NCI-H345 treated with DMSO at 0.1 percent for 48 hours (cell line): ENCODE measurements at regions not wholly inside any gene's neighbourhood (a gene's known extent, or its start where the extent isn't known, plus 50 kb on each side); places are given as distances from the start of the nearest gene placed in this dataset.

Experiments
- DNase-seq: peaks from one replicate; lab custom pipeline; 2025; ENCODE audit not compliant: unreplicated experiment; lab: John Stamatoyannopoulos, UW

GRCh38 chr2:164039270-164039669, 303.5 kb upstream of the FIGN start:
- DNase-seq = no peak

- DNase-seq = no peak
Measured at GRCh38 chr2:164032995-164033394, 297.2 kb upstream of the FIGN start.

GRCh38 chr2:164030623-164031022, 294.8 kb upstream of the FIGN start:
- no peak for DNase-seq

GRCh38 chr2:164028814-164029534, 293.2 kb upstream of the FIGN start:
- DNase-seq = no peak

GRCh38 chr2:164024396-164024795, 288.6 kb upstream of the FIGN start:
- no peak for DNase-seq

- no peak for DNase-seq
Measured at GRCh38 chr2:164023896-164024295, 288.1 kb upstream of the FIGN start.

GRCh38 chr2:164015328-164016123, 279.7 kb upstream of the FIGN start:
- no peak for DNase-seq

GRCh38 chr2:164014791-164015190, 279.0 kb upstream of the FIGN start:
- no peak for DNase-seq

GRCh38 chr2:164014068-164014731, 278.4 kb upstream of the FIGN start:
- no peak for DNase-seq

GRCh38 chr2:164012581-164012980, 276.8 kb upstream of the FIGN start:
- DNase-seq = no peak

GRCh38 chr2:164009756-164010337, 274.0 kb upstream of the FIGN start:
- peak; percentile 62 for DNase-seq

GRCh38 chr2:164008752-164009151, 272.9 kb upstream of the FIGN start:
- DNase-seq = no peak

- no peak for DNase-seq
Measured at GRCh38 chr2:164006704-164007103, 270.9 kb upstream of the FIGN start.

GRCh38 chr2:164000176-164000575, 264.4 kb upstream of the FIGN start:
- no peak for DNase-seq

GRCh38 chr2:163997466-163997865, 261.7 kb upstream of the FIGN start:
- DNase-seq = no peak

- DNase-seq = no peak
Measured at GRCh38 chr2:163990541-163990940, 254.7 kb upstream of the FIGN start.

GRCh38 chr2:163990101-163990500, 254.3 kb upstream of the FIGN start:
- DNase-seq = no peak

GRCh38 chr2:163987175-163987940, 251.6 kb upstream of the FIGN start:
- no peak for DNase-seq

GRCh38 chr2:163984986-163985385, 249.2 kb upstream of the FIGN start:
- DNase-seq = no peak

- no peak for DNase-seq
Measured at GRCh38 chr2:163983911-163984310, 248.1 kb upstream of the FIGN start.

GRCh38 chr2:163982938-163983337, 247.1 kb upstream of the FIGN start:
- no peak for DNase-seq
